Head of caudate nucleus (tissue), 42 donors: ENCODE measurements at regions not wholly inside any gene's neighbourhood (a gene's known extent, or its start where the extent isn't known, plus 50 kb on each side); places are given as distances from the start of the nearest gene placed in this dataset.
"Not testable (repeated sequence)": the region's sequence is repeated elsewhere in the genome, so short reads cannot be mapped to it uniquely, and the experiment has no call there.

ENCODE experiments used
- DNase-seq, 42 donors: peaks; one replicate each; pipeline versions ENCODE4 v3.0.0 to v3.0.0-alpha.2; 2020 to 2021; ENCODE audit warnings: mixed read lengths in 7 of 42
- intact Hi-C: fragments of 100-400 bp; cut with DNase I; formaldehyde crosslinking; loops from one replicate; pipeline ENCODE4 v1.15.0; 2022

DNA sequence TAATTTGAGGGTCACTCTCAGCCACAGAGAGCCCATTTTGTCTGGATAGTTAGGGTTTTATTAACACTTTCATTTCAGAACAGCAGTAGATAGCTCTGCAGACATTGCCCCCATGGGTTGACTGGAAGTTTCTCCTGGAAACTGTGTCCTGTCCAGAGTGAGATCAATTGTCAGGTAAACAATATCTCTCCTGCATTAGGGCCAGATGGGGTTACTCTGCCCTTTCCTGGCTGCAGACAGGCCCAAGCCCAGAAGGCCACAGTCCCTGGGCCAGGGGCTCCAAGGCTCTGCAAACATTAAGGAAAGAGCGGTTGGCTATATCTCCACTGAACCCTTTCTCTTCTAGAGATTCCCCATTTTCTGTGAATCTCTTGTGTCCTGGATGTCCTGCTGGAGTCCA is 436.8 kb upstream of the PRKX start:
- DNase-seq, result no peak
- intact Hi-C loops, result no loop called here

- intact Hi-C loops, result no loop called here
- DNase-seq, result no peak
Measured at GRCh38 chrX:4129626-4130025, 416.2 kb upstream of the PRKX start.

- intact Hi-C loops, result no loop called here
Measured at GRCh38 chrX:4118666-4119530, 405.4 kb upstream of the PRKX start.

DNA sequence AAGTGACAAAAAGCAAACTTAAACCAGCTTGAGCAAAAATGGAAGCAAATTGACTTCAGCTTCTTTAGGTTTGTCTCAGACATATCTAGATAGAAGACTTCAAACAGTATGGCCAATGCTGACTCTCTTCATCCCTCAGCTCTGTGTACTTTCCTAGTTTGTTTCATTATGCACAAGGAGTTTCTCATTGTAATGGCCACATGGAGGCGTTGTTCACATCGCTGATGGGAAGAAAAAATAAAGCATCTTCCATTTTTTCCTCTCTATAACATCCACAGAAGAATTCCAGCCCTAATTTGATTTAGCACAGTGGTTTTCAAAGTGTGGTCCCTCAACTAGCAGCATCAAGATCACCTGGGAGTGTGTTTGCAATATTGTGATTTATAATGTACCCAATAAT is 397.5 kb upstream of the PRKX start:
- DNase-seq, result no peak
- intact Hi-C loops, result no loop called here

More at GRCh38 chrX:4118666-4119530, 405.4 kb upstream of the PRKX start:
- DNase-seq, result no peak

- intact Hi-C loops, result no loop called here
- DNase-seq, result no peak
Measured at GRCh38 chrX:4094926-4095325, 381.5 kb upstream of the PRKX start.

- intact Hi-C loops, result no loop called here
- no peak for DNase-seq
Measured at GRCh38 chrX:4091046-4091760, 377.8 kb upstream of the PRKX start.

DNA sequence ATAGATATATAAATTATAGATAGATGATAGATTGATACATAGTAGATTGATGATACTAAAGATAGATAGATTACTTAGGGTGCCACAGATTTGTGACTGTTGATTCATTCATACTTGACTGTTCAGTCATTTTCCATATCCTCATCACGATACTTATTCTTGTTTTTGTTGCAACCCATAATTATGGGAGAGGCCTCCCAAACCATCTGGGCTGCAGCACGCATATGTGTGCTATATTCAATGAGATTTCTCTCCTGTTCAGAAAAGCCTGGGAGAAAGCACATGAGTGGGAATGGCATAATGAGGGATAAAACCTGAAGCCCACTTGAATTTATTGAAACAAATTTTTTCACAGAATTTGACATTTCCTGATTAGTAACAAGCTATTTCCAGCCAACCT is 346.4 kb upstream of the PRKX start:
- intact Hi-C loops, result no loop called here
- DNase-seq, result no peak

- intact Hi-C loops, result no loop called here
- no peak for DNase-seq
Measured at GRCh38 chrX:4043951-4044350, 330.5 kb upstream of the PRKX start.

GRCh38 chrX:4035874-4036273 is 322.4 kb upstream of the PRKX start:
- intact Hi-C loops, result no loop called here
- no peak for DNase-seq

DNA sequence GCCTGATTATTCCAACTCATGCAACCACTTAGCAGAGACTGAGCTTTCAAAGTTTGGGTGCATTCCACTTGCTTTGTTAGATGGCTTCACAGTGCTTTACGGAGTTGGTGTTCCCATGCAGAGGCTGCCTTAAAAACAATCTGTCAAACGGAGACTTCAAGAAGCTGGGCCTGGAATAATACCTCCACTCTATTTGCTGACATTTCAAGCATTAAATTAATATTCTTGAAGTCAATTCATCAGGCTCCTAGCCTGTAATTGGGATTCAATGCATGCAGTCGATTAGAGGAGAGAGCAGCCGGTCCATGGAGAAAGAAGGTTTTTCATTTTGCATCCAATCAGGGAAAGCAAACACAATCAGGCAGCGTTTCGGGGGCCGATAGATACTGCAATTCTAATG is 314.7 kb upstream of the PRKX start:
- intact Hi-C loops, result no loop called here
- DNase-seq, result peak in 1 of 42 donors; percentile 2

DNA sequence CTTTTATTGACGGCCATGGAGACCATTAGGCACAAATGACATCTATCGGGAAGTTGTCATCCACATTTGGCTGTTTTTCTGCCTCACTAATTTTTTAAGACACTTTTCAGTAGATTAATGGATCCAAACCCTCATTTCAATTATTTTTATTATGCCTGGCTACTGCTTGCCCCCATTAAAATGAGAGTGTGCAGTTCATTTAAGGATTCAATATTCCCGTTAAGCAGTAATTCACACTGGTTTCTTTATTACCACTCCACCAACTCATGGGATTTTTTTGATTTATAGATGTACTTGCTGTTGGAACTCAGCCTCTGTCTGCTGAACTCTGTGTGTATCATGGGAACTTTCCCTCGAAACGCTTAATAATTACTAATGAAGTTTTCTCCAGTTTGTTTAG is 291.8 kb upstream of the PRKX start:
- DNase-seq, result no peak
- intact Hi-C loops, result no loop called here

DNA sequence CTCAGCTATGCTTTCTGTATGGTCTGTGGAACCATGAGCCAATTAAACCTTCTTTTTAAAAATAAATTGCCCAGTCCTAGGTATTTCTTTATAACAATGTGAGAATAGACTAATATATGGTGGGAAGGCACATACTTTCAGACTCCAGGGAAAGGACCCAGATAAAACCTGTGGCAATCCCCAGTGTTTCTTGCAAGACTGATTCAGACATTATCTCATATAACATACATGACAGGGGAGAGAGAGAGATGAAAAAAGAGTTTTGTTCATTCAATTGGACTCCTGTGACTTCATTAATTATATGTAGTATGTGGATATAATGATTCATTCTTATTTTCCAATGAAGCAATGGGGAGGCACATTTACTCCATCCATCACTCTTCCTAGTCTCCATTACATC is 291.4 kb upstream of the PRKX start:
- no peak for DNase-seq
- intact Hi-C loops, result no loop called here

GRCh38 chrX:3994315-3994714 is 280.9 kb upstream of the PRKX start:
- intact Hi-C loops, result no loop called here
- DNase-seq, result no peak

GRCh38 chrX:3990569-3990968 is 277.1 kb upstream of the PRKX start:
- intact Hi-C loops, result no loop called here
- no peak for DNase-seq

DNA sequence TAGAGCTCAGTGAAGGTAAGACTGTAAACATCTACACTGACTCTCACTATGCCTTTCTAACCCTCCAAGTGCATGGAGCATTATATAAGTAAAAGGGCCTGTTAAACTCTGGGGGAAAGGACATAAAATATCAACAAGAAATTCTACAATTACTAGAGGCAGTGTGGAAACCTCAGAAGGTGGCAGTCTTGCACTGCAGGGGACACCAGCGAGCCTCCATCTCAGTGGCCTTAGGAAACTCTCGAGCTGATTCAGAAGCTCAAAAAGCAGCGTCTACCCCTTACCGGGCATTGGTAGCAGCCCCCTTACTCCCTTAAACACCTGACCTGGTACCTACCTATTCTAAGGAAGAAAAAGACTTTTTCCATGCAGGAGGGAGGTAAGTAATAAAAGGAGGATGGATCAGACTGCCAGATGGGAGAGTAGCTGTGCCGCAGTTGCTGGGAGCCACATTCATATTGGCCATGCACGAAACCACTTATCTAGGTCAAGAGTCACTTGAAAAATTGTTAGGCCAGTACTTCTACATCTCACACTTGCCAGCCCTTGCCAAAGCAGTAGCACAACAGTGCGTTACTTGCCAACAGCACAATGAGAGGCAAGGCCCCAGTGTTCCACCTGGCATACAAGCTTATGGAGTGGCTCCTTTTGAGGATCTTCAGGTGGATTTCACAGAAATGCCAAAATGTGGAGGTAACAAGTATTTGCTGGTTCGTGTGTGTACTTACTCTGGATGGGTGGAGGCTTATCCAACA is 258.8 kb upstream of the PRKX start:
- intact Hi-C loops, result not testable (repeated sequence)

DNA sequence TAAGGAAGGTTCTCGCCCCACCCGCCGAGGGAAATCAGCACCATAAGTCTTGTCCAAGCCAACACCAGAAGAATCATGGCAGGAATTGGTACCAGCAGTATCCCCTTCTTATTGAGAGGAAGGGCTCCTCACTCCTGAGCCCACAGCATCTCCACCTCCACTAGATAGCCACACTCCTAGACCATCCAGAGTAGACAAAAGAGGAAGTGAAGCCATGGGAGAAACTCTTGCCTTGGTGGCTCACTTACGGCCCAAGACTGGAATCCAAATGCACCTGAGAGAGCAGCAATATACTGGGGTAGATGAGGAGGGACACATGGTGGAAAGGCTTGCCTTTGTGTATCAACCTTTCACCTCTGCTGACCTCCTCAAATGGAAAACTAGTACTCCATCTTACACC is 255.3 kb upstream of the PRKX start:
- intact Hi-C loops, result no loop called here
- DNase-seq, result no peak

More for the DNA sequence above, 258.8 kb upstream of the PRKX start:
- DNase-seq, result peak in 9 of 42 donors; percentile 3 to 38 (median 12)

DNA sequence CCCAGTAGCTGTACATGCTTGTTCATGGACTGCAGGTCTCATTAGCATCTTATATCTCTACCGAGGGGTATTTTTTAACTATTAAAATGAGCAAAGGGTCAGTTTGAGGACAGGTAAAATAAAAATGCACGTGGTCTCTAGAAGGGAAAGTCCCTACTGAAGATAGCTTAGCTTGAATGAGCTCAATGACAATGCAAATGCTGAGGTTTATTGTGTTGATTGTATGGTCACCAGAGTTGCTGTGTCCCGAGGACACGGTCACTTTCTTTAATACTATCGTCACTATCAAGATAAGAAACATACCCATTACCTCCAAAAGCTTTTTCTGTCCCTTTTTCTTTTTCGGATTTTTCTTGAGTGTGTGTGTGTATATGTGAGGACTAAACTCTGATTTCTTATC is 250.5 kb upstream of the PRKX start:
- intact Hi-C loops, result no loop called here
- DNase-seq, result no peak

- DNase-seq, result peak in 13 of 42 donors; percentile 3 to 39 (median 15)
- intact Hi-C loops, result no loop called here
Measured at GRCh38 chrX:3962511-3963311, 249.3 kb upstream of the PRKX start.

- no peak for DNase-seq
- intact Hi-C loops, result no loop called here
Measured at GRCh38 chrX:3960952-3961351, 247.5 kb upstream of the PRKX start.
